HL-60 (cell line): ENCODE measurements at regions not wholly inside any gene's neighbourhood (a gene's known extent, or its start where the extent isn't known, plus 50 kb on each side); places are given as distances from the start of the nearest gene placed in this dataset.

Experiments used
- SPI1 ChIP-seq: IDR thresholded peaks from 2 replicates; pipeline ENCODE4 v1.6.1; 2012; ENCODE audit warnings: low read depth, mild to moderate bottlenecking, borderline replicate concordance
- TF ChIP-seq, protein P1 (sequence below): IDR thresholded peaks from one replicate; pipeline ENCODE4 v1.5.1; 2011; ENCODE audit warnings: low read length, control low read depth, inconsistent platforms; ENCODE audit not compliant: insufficient read depth
- TF ChIP-seq, protein P2 (sequence below): IDR thresholded peaks from 2 replicates; pipeline ENCODE4 v1.6.1; 2012; ENCODE audit warnings: low read depth; ENCODE audit not compliant: insufficient replicate concordance

DNA sequence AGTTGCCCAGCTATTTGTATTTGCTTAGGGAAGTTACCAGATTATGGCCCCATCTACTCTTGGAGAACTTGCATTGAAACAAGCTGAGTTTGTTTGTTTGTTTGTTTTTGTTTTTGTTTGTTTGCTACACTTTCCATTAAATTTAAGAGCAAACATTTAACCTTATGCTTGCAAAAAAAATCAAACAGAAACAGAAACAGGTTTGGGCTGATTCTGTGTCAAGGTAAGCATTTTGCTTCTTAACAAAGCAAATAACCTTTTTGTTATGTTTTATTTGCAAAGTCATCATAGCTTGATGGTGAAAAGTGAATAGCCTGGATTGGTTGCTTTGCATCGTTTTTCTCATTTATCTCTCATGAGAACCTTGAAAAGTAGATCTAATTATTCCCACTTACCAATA is 531.8 kb downstream of the EFNB2 start:
- TF ChIP-seq, protein P1, sequence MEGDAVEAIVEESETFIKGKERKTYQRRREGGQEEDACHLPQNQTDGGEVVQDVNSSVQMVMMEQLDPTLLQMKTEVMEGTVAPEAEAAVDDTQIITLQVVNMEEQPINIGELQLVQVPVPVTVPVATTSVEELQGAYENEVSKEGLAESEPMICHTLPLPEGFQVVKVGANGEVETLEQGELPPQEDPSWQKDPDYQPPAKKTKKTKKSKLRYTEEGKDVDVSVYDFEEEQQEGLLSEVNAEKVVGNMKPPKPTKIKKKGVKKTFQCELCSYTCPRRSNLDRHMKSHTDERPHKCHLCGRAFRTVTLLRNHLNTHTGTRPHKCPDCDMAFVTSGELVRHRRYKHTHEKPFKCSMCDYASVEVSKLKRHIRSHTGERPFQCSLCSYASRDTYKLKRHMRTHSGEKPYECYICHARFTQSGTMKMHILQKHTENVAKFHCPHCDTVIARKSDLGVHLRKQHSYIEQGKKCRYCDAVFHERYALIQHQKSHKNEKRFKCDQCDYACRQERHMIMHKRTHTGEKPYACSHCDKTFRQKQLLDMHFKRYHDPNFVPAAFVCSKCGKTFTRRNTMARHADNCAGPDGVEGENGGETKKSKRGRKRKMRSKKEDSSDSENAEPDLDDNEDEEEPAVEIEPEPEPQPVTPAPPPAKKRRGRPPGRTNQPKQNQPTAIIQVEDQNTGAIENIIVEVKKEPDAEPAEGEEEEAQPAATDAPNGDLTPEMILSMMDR: no peak
- TF ChIP-seq, protein P2, sequence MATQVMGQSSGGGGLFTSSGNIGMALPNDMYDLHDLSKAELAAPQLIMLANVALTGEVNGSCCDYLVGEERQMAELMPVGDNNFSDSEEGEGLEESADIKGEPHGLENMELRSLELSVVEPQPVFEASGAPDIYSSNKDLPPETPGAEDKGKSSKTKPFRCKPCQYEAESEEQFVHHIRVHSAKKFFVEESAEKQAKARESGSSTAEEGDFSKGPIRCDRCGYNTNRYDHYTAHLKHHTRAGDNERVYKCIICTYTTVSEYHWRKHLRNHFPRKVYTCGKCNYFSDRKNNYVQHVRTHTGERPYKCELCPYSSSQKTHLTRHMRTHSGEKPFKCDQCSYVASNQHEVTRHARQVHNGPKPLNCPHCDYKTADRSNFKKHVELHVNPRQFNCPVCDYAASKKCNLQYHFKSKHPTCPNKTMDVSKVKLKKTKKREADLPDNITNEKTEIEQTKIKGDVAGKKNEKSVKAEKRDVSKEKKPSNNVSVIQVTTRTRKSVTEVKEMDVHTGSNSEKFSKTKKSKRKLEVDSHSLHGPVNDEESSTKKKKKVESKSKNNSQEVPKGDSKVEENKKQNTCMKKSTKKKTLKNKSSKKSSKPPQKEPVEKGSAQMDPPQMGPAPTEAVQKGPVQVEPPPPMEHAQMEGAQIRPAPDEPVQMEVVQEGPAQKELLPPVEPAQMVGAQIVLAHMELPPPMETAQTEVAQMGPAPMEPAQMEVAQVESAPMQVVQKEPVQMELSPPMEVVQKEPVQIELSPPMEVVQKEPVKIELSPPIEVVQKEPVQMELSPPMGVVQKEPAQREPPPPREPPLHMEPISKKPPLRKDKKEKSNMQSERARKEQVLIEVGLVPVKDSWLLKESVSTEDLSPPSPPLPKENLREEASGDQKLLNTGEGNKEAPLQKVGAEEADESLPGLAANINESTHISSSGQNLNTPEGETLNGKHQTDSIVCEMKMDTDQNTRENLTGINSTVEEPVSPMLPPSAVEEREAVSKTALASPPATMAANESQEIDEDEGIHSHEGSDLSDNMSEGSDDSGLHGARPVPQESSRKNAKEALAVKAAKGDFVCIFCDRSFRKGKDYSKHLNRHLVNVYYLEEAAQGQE: no peak
- TF ChIP-seq SPI1: no peak
